A549 (cell line): ENCODE measurements at regions not wholly inside any gene's neighbourhood (a gene's known extent, or its start where the extent isn't known, plus 50 kb on each side); places are given as distances from the start of the nearest gene placed in this dataset.

Experiments
- ATAC-seq, 2 experiments: fragments of 200-7000 bp in 1 of 2; fragments of >200 bp in 1 of 2; cut with Nextera tagmentation in 1 of 2; cut with Tn5 transposase in 1 of 2; 3 replicates each; pipeline versions ENCODE4 v1.8.0 to v1.9.1; 2018 to 2020; ENCODE audit warnings: mild to moderate bottlenecking in 1 of 2, moderate library complexity in 1 of 2
- CTCF ChIA-PET: fragments of 300-600 bp; sonication (Branson Sonifier 250); formaldehyde crosslinking; extraction: SDS; loops from one replicate; lab custom pipeline; 2021; ENCODE audit warnings: antibody characterized with exemption, inconsistent platforms; lab: Yijun Ruan, JAX
- POLR2A ChIA-PET: fragments of 350-600 bp; formaldehyde crosslinking; extraction: SDS; loops from one replicate; lab custom pipeline; 2021; ENCODE audit warnings: antibody characterized with exemption, inconsistent platforms; lab: Yijun Ruan, JAX
- DNase-seq, 2 experiments: peaks; one replicate each; pipeline versions ENCODE4 v3.0.0 to v3.0.0-alpha.2; 2011 to 2016; ENCODE audit warnings: low read depth in 1 of 2, low spot score in 1 of 2
- FAIRE-seq: peaks from 2 replicates; lab custom pipeline; 2011; peaks lifted over from hg19 to GRCh38; lab: Jason Lieb, UNC
- H3K27ac ChIP-seq, 2 experiments: fragments of >200 bp; sonication (Bioruptor Twin); formaldehyde crosslinking; 3 replicates each; pipeline ENCODE4 v1.5.1; 2016 to 2017
- H3K4me1 ChIP-seq: fragments of >200 bp; sonication (Bioruptor Twin); formaldehyde crosslinking; 3 replicates; pipeline ENCODE4 v1.6.1; 2016
- H3K4me2 ChIP-seq: fragments of >200 bp; sonication (Bioruptor Twin); formaldehyde crosslinking; 3 replicates; pipeline ENCODE4 v1.6.1; 2016
- H3K4me3 ChIP-seq: fragments of >200 bp; sonication (Bioruptor Twin); formaldehyde crosslinking; 3 replicates; pipeline ENCODE4 v1.5.1; 2016
- H3K9me3 ChIP-seq: fragments of >200 bp; sonication (Bioruptor Twin); formaldehyde crosslinking; 3 replicates; pipeline ENCODE4 v1.6.1; 2016
- CEBPB ChIP-seq, 2 experiments: fragments of >200 bp in 1 of 2; sonication (Bioruptor Twin) in 1 of 2; formaldehyde crosslinking in 1 of 2; IDR thresholded peaks; 2 replicates each; pipeline ENCODE4 v1.6.1; 2012 to 2016
- EP300 ChIP-seq, 2 experiments: fragments of >200 bp; sonication (Bioruptor Twin); formaldehyde crosslinking; IDR thresholded peaks; 2 replicates in 1 of 2; 3 replicates in 1 of 2; pipeline ENCODE4 v1.6.1; 2016 to 2017
- ESRRA ChIP-seq: fragments of 150-350 bp; IDR thresholded peaks from 2 replicates; pipeline ENCODE4 v1.6.1; 2014; ENCODE audit warnings: mild to moderate bottlenecking, low read length, borderline replicate concordance
- FOSL2 ChIP-seq, 2 experiments: fragments of 450-650 bp in 1 of 2; fragments of >200 bp in 1 of 2; sonication (Bioruptor Twin) in 1 of 2; formaldehyde crosslinking; IDR thresholded peaks; 2 replicates each; pipeline versions ENCODE4 v1.5.0 to v1.6.1; 2016 to 2020; ENCODE audit warnings: mild to moderate bottlenecking in 1 of 2, moderate library complexity in 1 of 2
- FOXS1 ChIP-seq: fragments of 250-450 bp; sonication (Bioruptor Pico); IDR thresholded peaks from 2 replicates; pipeline ENCODE4 v1.5.0; 2020; ENCODE audit warnings: mild to moderate bottlenecking, moderate library complexity
- GATA3 ChIP-seq: IDR thresholded peaks from 2 replicates; pipeline ENCODE4 v1.6.1; 2012; ENCODE audit warnings: borderline replicate concordance
- HDAC2 ChIP-seq: fragments of 200-600 bp; sonication (generic); IDR thresholded peaks from 2 replicates; pipeline ENCODE4 v1.6.1; 2016
- HOXA7 ChIP-seq: fragments of 250-450 bp; sonication (Bioruptor Pico); IDR thresholded peaks from 2 replicates; pipeline ENCODE4 v1.5.0; 2020; ENCODE audit warnings: mild to moderate bottlenecking, moderate library complexity
- JUNB ChIP-seq: fragments of >200 bp; sonication (Bioruptor Twin); formaldehyde crosslinking; IDR thresholded peaks from 2 replicates; pipeline ENCODE4 v1.6.1; 2016
- KDM1A ChIP-seq: fragments of 200-600 bp; sonication (generic); IDR thresholded peaks from 2 replicates; pipeline ENCODE4 v1.6.1; 2016; ENCODE audit warnings: low read depth, mild to moderate bottlenecking
- KDM5A ChIP-seq: fragments of 200-600 bp; sonication (generic); IDR thresholded peaks from 2 replicates; pipeline ENCODE4 v1.6.1; 2016; ENCODE audit warnings: antibody characterized with exemption, mild to moderate bottlenecking
- MAFK ChIP-seq: fragments of 450-650 bp; IDR thresholded peaks from 2 replicates; pipeline ENCODE4 v1.6.1; 2014; ENCODE audit not compliant: partially characterized antibody
- NFE2L2 ChIP-seq: fragments of 150-350 bp; conservative IDR thresholded peaks from 2 replicates; pipeline ENCODE4 v1.6.1; 2014; ENCODE audit warnings: low read length
- NPAS2 ChIP-seq: fragments of 250-450 bp; sonication (Bioruptor Pico); IDR thresholded peaks from 2 replicates; pipeline ENCODE4 v1.8.0; 2022; ENCODE audit warnings: mild to moderate bottlenecking, moderate library complexity, borderline replicate concordance
- NR3C1 ChIP-seq: fragments of >200 bp; sonication (Bioruptor Twin); formaldehyde crosslinking; IDR thresholded peaks from 3 replicates; pipeline ENCODE4 v1.6.1; 2017
- POLR2A ChIP-seq: IDR thresholded peaks from 2 replicates; pipeline ENCODE4 v1.6.1; 2012; ENCODE audit warnings: mild to moderate bottlenecking, low read length
- RFX5 ChIP-seq: fragments of 450-650 bp; IDR thresholded peaks from 2 replicates; pipeline ENCODE4 v1.7.1; 2014; ENCODE audit warnings: antibody characterized with exemption, mild to moderate bottlenecking, moderate library complexity
- RNF2 ChIP-seq: fragments of 200-600 bp; sonication (generic); IDR thresholded peaks from 2 replicates; pipeline ENCODE4 v1.6.1; 2016; ENCODE audit warnings: low read depth, mild to moderate bottlenecking, antibody characterized with exemption, moderate library complexity, borderline replicate concordance
- SREBF2 ChIP-seq: fragments of 450-650 bp; IDR thresholded peaks from 2 replicates; pipeline ENCODE4 v1.6.1; 2014; ENCODE audit warnings: mild to moderate bottlenecking, moderate library complexity
- TFCP2L1 ChIP-seq: fragments of 250-450 bp; sonication (Bioruptor Pico); IDR thresholded peaks from 2 replicates; pipeline ENCODE4 v1.5.0; 2021; ENCODE audit warnings: mild to moderate bottlenecking
- WGBS: methylation state at CpG from one replicate; pipeline ENCODE4 v1.1.6; 2017; ENCODE audit errors: missing lambda C conversion rate; 5-methylcytosine and 5-hydroxymethylcytosine counted together
- TF ChIP-seq, protein P1 (sequence below): fragments of 200-600 bp; sonication (generic); IDR thresholded peaks from 2 replicates; pipeline ENCODE4 v1.6.1; 2016; ENCODE audit warnings: antibody characterized with exemption, mild to moderate bottlenecking, moderate library complexity
- TF ChIP-seq, protein P2 (sequence below): IDR thresholded peaks from 2 replicates; pipeline ENCODE4 v1.6.1; 2012; ENCODE audit warnings: low read depth, borderline replicate concordance

DNA sequence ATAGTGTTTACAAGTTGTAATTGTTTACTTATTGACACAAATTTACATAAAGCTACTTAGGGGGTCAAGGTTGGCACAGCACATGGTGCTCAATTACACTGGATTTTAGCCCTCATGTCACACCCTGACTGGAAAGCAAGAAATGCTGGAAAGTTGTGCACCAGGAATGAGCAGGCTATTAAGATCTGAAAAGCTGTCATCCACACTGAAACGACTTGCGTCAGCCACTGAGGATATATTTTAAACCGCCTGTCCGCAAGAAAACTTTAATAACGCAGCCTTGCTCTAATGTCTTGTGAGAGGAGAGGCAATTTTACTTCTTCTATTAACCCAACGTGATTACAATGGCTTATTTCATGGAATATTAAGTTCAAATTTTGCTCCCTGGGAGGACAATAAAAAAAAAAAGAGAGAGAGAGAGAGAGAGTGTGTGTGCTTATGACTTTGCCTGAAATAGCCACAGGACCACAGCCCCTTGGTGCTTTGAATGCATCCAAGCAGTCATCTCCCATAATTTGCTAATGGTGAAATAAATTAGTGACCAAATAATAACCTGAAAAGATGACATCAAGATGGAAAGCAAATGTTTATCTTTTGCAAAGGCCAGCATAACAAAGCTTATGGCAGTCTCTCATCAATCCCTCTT is 425.4 kb upstream of the PSMD7 start (continued):
- TF ChIP-seq, protein P1, sequence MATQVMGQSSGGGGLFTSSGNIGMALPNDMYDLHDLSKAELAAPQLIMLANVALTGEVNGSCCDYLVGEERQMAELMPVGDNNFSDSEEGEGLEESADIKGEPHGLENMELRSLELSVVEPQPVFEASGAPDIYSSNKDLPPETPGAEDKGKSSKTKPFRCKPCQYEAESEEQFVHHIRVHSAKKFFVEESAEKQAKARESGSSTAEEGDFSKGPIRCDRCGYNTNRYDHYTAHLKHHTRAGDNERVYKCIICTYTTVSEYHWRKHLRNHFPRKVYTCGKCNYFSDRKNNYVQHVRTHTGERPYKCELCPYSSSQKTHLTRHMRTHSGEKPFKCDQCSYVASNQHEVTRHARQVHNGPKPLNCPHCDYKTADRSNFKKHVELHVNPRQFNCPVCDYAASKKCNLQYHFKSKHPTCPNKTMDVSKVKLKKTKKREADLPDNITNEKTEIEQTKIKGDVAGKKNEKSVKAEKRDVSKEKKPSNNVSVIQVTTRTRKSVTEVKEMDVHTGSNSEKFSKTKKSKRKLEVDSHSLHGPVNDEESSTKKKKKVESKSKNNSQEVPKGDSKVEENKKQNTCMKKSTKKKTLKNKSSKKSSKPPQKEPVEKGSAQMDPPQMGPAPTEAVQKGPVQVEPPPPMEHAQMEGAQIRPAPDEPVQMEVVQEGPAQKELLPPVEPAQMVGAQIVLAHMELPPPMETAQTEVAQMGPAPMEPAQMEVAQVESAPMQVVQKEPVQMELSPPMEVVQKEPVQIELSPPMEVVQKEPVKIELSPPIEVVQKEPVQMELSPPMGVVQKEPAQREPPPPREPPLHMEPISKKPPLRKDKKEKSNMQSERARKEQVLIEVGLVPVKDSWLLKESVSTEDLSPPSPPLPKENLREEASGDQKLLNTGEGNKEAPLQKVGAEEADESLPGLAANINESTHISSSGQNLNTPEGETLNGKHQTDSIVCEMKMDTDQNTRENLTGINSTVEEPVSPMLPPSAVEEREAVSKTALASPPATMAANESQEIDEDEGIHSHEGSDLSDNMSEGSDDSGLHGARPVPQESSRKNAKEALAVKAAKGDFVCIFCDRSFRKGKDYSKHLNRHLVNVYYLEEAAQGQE: no peak
- TF ChIP-seq GATA3 (no peak), FOXS1 (CRISPR knock-in tag) (no peak), RNF2 (no peak)

DNA sequence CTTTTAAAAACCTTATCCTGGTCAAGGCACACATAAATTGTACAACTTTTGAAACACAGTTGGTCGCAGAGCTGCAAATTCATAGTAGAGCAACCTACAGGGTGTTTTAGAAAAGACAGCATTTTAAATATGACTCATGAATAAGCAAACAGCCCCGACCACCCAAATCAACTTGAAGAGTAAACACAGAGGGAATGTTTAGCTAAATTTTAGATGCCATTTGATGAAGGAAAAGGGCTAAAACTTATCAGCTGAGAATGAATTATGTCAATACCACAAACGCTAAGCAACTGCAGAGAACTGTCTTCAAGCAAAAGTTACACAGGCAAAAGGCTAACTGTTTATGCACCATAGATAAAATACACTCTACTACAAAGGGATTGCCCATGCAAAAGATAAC is 427.5 kb upstream of the PSMD7 start:
- Histone ChIP-seq H3K9me3 (no peaks in the 10 kb centered on the region), H3K27ac (no peak overlapping the region), H3K4me2 (no peak overlapping the region), H3K4me3 (no peak overlapping the region), H3K4me1 (no peaks in the 10 kb centered on the region)
- 10% methylated on average over 3 of the region's 3 CpGs for WGBS
- DNase-seq: no peak
- no peak for FAIRE-seq
- CTCF ChIA-PET: interaction anchor here (0.9 to 2.3 kb wide), 2 partner anchors 9 to 13 kb away, joined by 3 to 11 read pairs; no protein-coding TSS in a partner anchor
- POLR2A ChIA-PET: no interaction called here
- no peak for ATAC-seq
- no peak for TF ChIP-seq HDAC2
- TF ChIP-seq ESRRA: no peak
- no peak for TF ChIP-seq CEBPB (IDR thresholded peaks at IDR 0.05)
- no peak for TF ChIP-seq KDM1A
- TF ChIP-seq RNF2: no peak
- TF ChIP-seq EP300 (IDR thresholded peaks at IDR 0.05): no peak
- TF ChIP-seq, protein P2, sequence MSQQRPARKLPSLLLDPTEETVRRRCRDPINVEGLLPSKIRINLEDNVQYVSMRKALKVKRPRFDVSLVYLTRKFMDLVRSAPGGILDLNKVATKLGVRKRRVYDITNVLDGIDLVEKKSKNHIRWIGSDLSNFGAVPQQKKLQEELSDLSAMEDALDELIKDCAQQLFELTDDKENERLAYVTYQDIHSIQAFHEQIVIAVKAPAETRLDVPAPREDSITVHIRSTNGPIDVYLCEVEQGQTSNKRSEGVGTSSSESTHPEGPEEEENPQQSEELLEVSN: no peak

DNA sequence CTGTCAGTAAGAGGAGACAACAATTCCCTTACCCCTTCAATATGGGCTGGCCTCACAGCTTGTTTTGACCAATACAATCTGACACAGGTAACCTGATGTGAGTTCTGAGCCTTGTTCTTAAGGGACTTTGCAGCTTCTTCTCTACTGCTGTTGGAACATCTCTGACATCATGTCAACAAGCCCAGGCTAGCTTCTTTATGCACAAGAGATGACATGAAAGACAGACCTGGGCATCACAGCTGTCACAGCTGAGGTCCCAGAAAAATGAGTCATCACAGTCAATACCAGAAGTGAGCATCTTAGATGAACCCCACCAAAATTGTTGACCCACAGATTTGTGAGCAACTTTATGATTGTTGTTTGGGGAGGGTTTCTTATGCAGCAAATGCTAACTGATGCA is 431.7 kb upstream of the PSMD7 start:
- ChIA-PET POLR2A (no interaction called here), CTCF (no interaction called here)
- no peaks in the 10 kb centered on the region for H3K4me1 ChIP-seq
- DNase-seq (no peak), FAIRE-seq (no peak), ATAC-seq (no peak)
- no peak overlapping the region for H3K4me3 ChIP-seq
- no peaks in the 10 kb centered on the region for H3K9me3 ChIP-seq
- no peak overlapping the region for H3K27ac ChIP-seq
- no peak for TF ChIP-seq FOSL2 (IDR thresholded peaks at IDR 0.05)
- peak; percentile 5; the same call in 1 of the 2 replicates for TF ChIP-seq FOSL2 (CRISPR knock-in tag; IDR thresholded peaks at IDR 0.05)
- no peak for TF ChIP-seq CEBPB (IDR thresholded peaks at IDR 0.05)
- H3K4me2 ChIP-seq: no peak overlapping the region

DNA sequence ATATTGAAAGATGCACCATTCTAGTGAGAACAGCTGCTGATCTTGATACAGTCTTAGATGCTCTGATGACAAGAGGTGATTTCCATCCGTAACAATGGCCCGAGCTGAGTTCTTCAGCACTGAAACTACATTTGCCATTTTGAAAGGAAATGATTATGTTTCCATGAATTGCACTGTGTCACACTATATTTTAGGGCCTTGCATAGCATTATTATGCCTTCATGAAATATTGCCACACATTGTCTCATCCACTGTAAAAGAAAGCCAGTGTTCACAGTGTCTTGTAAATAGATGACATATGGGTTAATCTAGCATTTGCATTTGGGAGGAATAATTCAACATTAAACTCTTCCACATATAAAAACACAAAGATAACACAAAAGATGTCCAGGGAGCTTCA is 438.3 kb upstream of the PSMD7 start:
- DNase-seq: no peak
- TF ChIP-seq KDM5A (no peak), RFX5 (no peak), NFE2L2 (no peak), POLR2A (no peak), TFCP2L1 (CRISPR knock-in tag) (no peak), NPAS2 (CRISPR knock-in tag) (no peak), MAFK (no peak), SREBF2 (no peak), NR3C1 (no peak), JUNB (no peak), GATA3 (no peak), HOXA7 (CRISPR knock-in tag) (no peak)
- TF ChIP-seq, all 56 proteins: peak for 0
- 4% methylated on average over 2 of the region's 2 CpGs for WGBS
- H3K4me2 ChIP-seq: no peak overlapping the region
- no peak for FAIRE-seq
- CTCF ChIA-PET: interaction anchor here (0.6 kb wide), 1 partner anchor 20 kb away, joined by 3 read pairs; no protein-coding TSS in a partner anchor
- no peak overlapping the region for H3K4me3 ChIP-seq
- POLR2A ChIA-PET: no interaction called here
- ATAC-seq: no peak
- no peak overlapping the region for H3K27ac ChIP-seq
- no peaks in the 10 kb centered on the region for H3K4me1 ChIP-seq
- H3K9me3 ChIP-seq: no peaks in the 10 kb centered on the region
